DND-41 (cell line): ENCODE measurements at regions not wholly inside any gene's neighbourhood (a gene's known extent, or its start where the extent isn't known, plus 50 kb on each side); places are given as distances from the start of the nearest gene placed in this dataset.

Source experiments
- ATAC-seq: fragments of 200-7000 bp; cut with Tn5 transposase; 3 replicates; pipeline ENCODE4 v1.9.1; 2021; ENCODE audit warnings: low read depth; ENCODE audit not compliant: insufficient read depth
- DNase-seq: peaks from one replicate; pipeline ENCODE4 v3.0.0-alpha.2; 2020
- H2AFZ ChIP-seq: 2 replicates; pipeline ENCODE4 v1.6.0; 2012; ENCODE audit warnings: low read depth, low read length
- H3K27ac ChIP-seq: 2 replicates; pipeline ENCODE4 v1.5.1; 2012; ENCODE audit warnings: low read length, inconsistent platforms
- H3K27me3 ChIP-seq: fragments of 200-600 bp; sonication (generic); 2 replicates; pipeline ENCODE4 v1.6.0; 2012; ENCODE audit warnings: low read length, mild to moderate bottlenecking, inconsistent platforms; ENCODE audit not compliant: insufficient read depth, poor library complexity
- H3K36me3 ChIP-seq: 2 replicates; pipeline ENCODE4 v1.5.1; 2012; ENCODE audit warnings: low read length, inconsistent platforms; ENCODE audit not compliant: insufficient read depth
- H3K4me1 ChIP-seq: 2 replicates; pipeline ENCODE4 v1.5.1; 2012; ENCODE audit warnings: mild to moderate bottlenecking, low read length; ENCODE audit not compliant: insufficient read depth
- H3K4me2 ChIP-seq: 2 replicates; pipeline ENCODE4 v1.6.0; 2012; ENCODE audit warnings: mild to moderate bottlenecking, moderate library complexity, low read length, inconsistent platforms; ENCODE audit not compliant: insufficient read depth
- H3K4me3 ChIP-seq, 2 experiments: fragments of 200-600 bp in 1 of 2; shearing (Covaris generic) in 1 of 2; 2 replicates each; pipeline ENCODE4 v1.5.1; 2012 to 2016; ENCODE audit warnings: inconsistent platforms in 2 of 2, low read length in 2 of 2, mild to moderate bottlenecking in 2 of 2, low read depth in 1 of 2, moderate library complexity in 1 of 2
- H3K79me2 ChIP-seq: 2 replicates; pipeline ENCODE4 v1.6.0; 2012; ENCODE audit warnings: low read length, inconsistent platforms; ENCODE audit not compliant: insufficient read depth
- H3K9ac ChIP-seq: 2 replicates; pipeline ENCODE4 v1.6.0; 2012; ENCODE audit warnings: low read depth, mild to moderate bottlenecking, inconsistent platforms, low read length, moderate library complexity
- H3K9me3 ChIP-seq: 2 replicates; pipeline ENCODE4 v1.5.1; 2012; ENCODE audit warnings: low read length, moderate library complexity, mild to moderate bottlenecking, inconsistent platforms; ENCODE audit not compliant: insufficient read depth, severe bottlenecking
- H4K20me1 ChIP-seq: 2 replicates; pipeline ENCODE4 v1.6.0; 2012; ENCODE audit warnings: low read length; ENCODE audit not compliant: insufficient read depth
- EZH2 ChIP-seq: IDR thresholded peaks from 3 replicates; pipeline ENCODE4 v1.6.1; 2012; ENCODE audit warnings: borderline replicate concordance, low read depth, mild to moderate bottlenecking, moderate library complexity, low read length, inconsistent platforms; ENCODE audit not compliant: severe bottlenecking
- TF ChIP-seq, protein P1 (sequence below): IDR thresholded peaks from 2 replicates; pipeline ENCODE4 v1.5.1; 2012; ENCODE audit warnings: borderline replicate concordance, low read length, moderate library complexity, mild to moderate bottlenecking; ENCODE audit not compliant: poor library complexity, severe bottlenecking; ENCODE audit errors: extremely low read depth

DNA sequence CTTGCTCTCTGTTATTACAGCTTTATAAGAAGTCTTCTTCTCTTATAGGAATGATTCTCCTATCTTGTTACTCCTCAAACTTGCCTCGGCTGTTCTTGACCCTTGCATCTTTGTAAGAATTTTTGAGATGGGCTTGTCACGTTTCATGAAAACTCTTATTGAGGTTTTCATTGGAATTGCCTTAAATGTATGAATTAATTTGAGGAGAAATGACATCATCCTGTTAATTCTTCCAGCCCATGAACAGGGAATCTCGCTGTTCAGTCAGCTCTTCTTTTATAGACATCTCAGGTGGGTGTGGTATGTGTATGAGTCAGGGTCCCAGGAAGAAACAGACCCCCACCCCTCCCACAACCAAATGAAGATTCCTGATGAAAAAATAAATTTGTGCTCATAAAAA is 107.1 kb upstream of the MYL2 start:
- Histone ChIP-seq H4K20me1 (peaks cover 3% of the 10 kb centered on the region; the same call in 1 of the 2 replicates), H3K4me3 (no peak overlapping the region), H3K27ac (no peak overlapping the region), H3K79me2 (no peaks in the 10 kb centered on the region), H2AFZ (no peak overlapping the region), H3K9me3 (no peaks in the 10 kb centered on the region), H3K27me3 (peaks cover 2% of the 10 kb centered on the region), H3K9ac (no peak overlapping the region), H3K4me1 (no peaks in the 10 kb centered on the region), H3K4me2 (no peak overlapping the region), H3K36me3 (no peaks in the 10 kb centered on the region)
- no peak for TF ChIP-seq EZH2
- TF ChIP-seq, protein P1, sequence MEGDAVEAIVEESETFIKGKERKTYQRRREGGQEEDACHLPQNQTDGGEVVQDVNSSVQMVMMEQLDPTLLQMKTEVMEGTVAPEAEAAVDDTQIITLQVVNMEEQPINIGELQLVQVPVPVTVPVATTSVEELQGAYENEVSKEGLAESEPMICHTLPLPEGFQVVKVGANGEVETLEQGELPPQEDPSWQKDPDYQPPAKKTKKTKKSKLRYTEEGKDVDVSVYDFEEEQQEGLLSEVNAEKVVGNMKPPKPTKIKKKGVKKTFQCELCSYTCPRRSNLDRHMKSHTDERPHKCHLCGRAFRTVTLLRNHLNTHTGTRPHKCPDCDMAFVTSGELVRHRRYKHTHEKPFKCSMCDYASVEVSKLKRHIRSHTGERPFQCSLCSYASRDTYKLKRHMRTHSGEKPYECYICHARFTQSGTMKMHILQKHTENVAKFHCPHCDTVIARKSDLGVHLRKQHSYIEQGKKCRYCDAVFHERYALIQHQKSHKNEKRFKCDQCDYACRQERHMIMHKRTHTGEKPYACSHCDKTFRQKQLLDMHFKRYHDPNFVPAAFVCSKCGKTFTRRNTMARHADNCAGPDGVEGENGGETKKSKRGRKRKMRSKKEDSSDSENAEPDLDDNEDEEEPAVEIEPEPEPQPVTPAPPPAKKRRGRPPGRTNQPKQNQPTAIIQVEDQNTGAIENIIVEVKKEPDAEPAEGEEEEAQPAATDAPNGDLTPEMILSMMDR: no peak
- no peak for ATAC-seq
- no peak for DNase-seq

DNA sequence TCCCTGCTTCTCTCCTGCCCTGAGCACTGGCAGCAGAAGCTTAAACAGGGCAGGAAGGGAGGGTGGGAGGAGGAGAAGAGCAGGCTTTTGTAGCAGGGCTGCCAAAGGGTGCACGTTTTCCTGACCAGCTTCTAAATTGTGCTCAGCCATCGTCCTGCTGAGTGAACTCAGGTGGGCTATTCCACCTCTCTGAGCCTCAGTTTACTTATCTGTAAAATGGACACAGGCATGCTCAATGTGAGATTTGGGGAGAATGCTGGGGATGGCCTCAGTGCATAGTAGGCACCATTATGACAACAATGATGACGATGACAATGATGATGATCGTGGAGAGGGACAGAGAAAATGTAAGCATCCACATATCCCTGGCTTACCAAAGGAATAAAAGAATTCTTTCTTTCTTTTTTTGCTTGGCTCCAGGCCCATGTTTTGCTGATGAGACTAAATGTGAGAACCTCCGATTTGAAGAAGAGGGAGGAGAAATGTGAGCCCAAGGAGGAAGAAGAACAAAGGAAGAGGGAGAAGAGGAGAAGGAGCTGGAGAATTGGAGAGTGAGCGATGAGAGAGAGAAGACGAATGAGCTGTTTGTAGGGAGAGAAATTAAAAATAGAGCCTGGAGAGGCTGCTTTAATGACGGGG is 105.5 kb upstream of the MYL2 start:
- peaks cover 3% of the 10 kb centered on the region; the same call in 1 of the 2 replicates for H4K20me1 ChIP-seq
- H3K4me3 ChIP-seq: no peak overlapping the region
- TF ChIP-seq EZH2: no peak
- TF ChIP-seq, protein P1: no peak
- no peak overlapping the region for H3K27ac ChIP-seq
- H3K79me2 ChIP-seq: no peaks in the 10 kb centered on the region
- no peak for DNase-seq
- H3K4me2 ChIP-seq: no peak overlapping the region
- no peaks in the 10 kb centered on the region for H3K9me3 ChIP-seq
- no peaks in the 10 kb centered on the region for H3K36me3 ChIP-seq
- no peaks in the 10 kb centered on the region for H3K4me1 ChIP-seq
- no peaks in the 10 kb centered on the region for H3K27me3 ChIP-seq
- no peak overlapping the region for H2AFZ ChIP-seq
- H3K9ac ChIP-seq: no peak overlapping the region
- no peak for ATAC-seq

DNA sequence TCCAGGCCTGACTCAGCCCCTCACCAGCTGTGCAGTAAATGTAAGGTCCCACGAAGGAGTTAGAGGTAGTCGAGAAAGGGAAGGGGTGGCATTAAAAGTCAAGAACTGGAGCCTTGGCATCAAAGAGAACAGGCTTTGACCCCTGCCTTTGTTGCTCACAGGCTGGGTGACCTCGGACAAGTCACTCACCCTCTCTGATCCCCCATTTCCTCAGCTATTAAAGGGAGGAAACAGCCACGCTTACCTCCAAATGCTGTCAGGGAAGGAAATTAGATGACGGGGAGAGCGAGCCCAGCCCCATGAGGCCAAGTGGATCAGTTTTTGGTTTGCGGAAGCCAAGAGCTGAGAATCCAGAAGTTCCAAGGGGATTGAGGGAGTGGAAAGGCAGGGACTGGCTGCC is 104.9 kb upstream of the MYL2 start:
- DNase-seq (no peak), ATAC-seq (no peak)
- H3K4me2 ChIP-seq: no peak overlapping the region
- H2AFZ ChIP-seq: no peak overlapping the region
- no peaks in the 10 kb centered on the region for H3K4me1 ChIP-seq
- no peak overlapping the region for H3K4me3 ChIP-seq
- H3K79me2 ChIP-seq: no peaks in the 10 kb centered on the region
- H3K27me3 ChIP-seq: no peaks in the 10 kb centered on the region
- H3K27ac ChIP-seq: no peak overlapping the region
- H3K9ac ChIP-seq: no peak overlapping the region
- H4K20me1 ChIP-seq: peaks cover 3% of the 10 kb centered on the region; the same call in 1 of the 2 replicates
- H3K9me3 ChIP-seq: no peaks in the 10 kb centered on the region
- no peaks in the 10 kb centered on the region for H3K36me3 ChIP-seq
- no peak for TF ChIP-seq EZH2
- TF ChIP-seq, protein P1: no peak
